ENCODE measurements at regions not wholly inside any gene's neighbourhood (a gene's known extent, or its start where the extent isn't known, plus 50 kb on each side); places are given as distances from the start of the nearest gene placed in this dataset.

GRCh38 chr5:3075309-3075708 lies 323.8 kb upstream of the IRX2 start:
- Mint-ChIP-seq H3K27me3 (ENCODE audit: unreplicated experiment) (no peaks in the 10 kb centered on the region), H3K36me3 (ENCODE audit: unreplicated experiment) (no peaks in the 10 kb centered on the region), H3K4me1 (ENCODE audit: unreplicated experiment) (no peaks in the 10 kb centered on the region), H3K27ac (ENCODE audit: unreplicated experiment) (no peak overlapping the region), H3K4me3 (ENCODE audit: unreplicated experiment) (no peak overlapping the region), H3K9me3 (ENCODE audit: unreplicated experiment) (peaks cover 30% of the 10 kb centered on the region)
- DNase-seq (ENCODE audit: extremely low spot score, unreplicated experiment), result no peak
- no peak for TF ChIP-seq CTCF (IDR thresholded peaks at IDR 0.05)

GRCh38 chr5:3068401-3068800 lies 316.9 kb upstream of the IRX2 start:
- no peak overlapping the region for H3K4me3 Mint-ChIP-seq (ENCODE audit: unreplicated experiment)
- H3K27me3 Mint-ChIP-seq (ENCODE audit: unreplicated experiment), result no peaks in the 10 kb centered on the region
- H3K36me3 Mint-ChIP-seq (ENCODE audit: unreplicated experiment), result no peaks in the 10 kb centered on the region
- DNase-seq (ENCODE audit: extremely low spot score, unreplicated experiment), result no peak
- TF ChIP-seq CTCF (IDR thresholded peaks at IDR 0.05), result no peak
- no peak overlapping the region for H3K27ac Mint-ChIP-seq (ENCODE audit: unreplicated experiment)
- H3K4me1 Mint-ChIP-seq (ENCODE audit: unreplicated experiment), result no peaks in the 10 kb centered on the region
- H3K9me3 Mint-ChIP-seq (ENCODE audit: unreplicated experiment), result peaks cover 48% of the 10 kb centered on the region

- no peak for TF ChIP-seq CTCF (IDR thresholded peaks at IDR 0.05)
- no peak for DNase-seq (ENCODE audit: extremely low spot score, unreplicated experiment)
- no peak overlapping the region for H3K4me3 Mint-ChIP-seq (ENCODE audit: unreplicated experiment)
- H3K36me3 Mint-ChIP-seq (ENCODE audit: unreplicated experiment), result no peaks in the 10 kb centered on the region
- H3K4me1 Mint-ChIP-seq (ENCODE audit: unreplicated experiment), result no peaks in the 10 kb centered on the region
- H3K27ac Mint-ChIP-seq (ENCODE audit: unreplicated experiment), result no peak overlapping the region
- H3K9me3 Mint-ChIP-seq (ENCODE audit: unreplicated experiment), result peaks cover 47% of the 10 kb centered on the region
- H3K27me3 Mint-ChIP-seq (ENCODE audit: unreplicated experiment), result no peaks in the 10 kb centered on the region
Observed at GRCh38 chr5:3060283-3060682, 308.8 kb upstream of the IRX2 start.

- Mint-ChIP-seq H3K27me3 (ENCODE audit: unreplicated experiment) (no peaks in the 10 kb centered on the region), H3K4me3 (ENCODE audit: unreplicated experiment) (no peak overlapping the region), H3K36me3 (ENCODE audit: unreplicated experiment) (no peaks in the 10 kb centered on the region), H3K27ac (ENCODE audit: unreplicated experiment) (no peak overlapping the region), H3K4me1 (ENCODE audit: unreplicated experiment) (no peaks in the 10 kb centered on the region), H3K9me3 (ENCODE audit: unreplicated experiment) (peaks cover 42% of the 10 kb centered on the region)
- TF ChIP-seq CTCF (IDR thresholded peaks at IDR 0.05), result no peak
- DNase-seq (ENCODE audit: extremely low spot score, unreplicated experiment), result no peak
Observed at GRCh38 chr5:3059488-3059887, 308.0 kb upstream of the IRX2 start.

DNA sequence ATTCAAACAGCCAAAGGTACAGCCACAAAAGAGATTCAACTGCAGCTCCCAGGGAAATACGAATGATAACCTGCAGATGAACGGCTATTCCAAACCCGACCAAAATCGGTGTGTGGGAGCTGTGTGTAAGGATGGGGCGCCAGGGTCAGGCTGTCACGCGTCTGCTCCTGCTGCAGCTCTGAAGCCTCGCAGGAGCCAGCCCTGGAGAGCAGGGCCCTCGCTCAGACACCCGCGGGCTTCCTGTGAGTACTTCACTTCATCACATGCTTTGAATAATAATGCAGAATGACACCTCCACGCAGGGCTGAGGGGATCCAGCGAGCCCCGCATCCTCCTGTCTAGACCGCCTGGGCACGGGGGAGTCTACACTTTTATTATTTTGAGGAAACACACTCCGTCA lies 307.5 kb upstream of the IRX2 start:
- DNase-seq (ENCODE audit: extremely low spot score, unreplicated experiment), result no peak
- no peak for TF ChIP-seq CTCF (IDR thresholded peaks at IDR 0.05)
- peaks cover 39% of the 10 kb centered on the region for H3K9me3 Mint-ChIP-seq (ENCODE audit: unreplicated experiment)
- H3K36me3 Mint-ChIP-seq (ENCODE audit: unreplicated experiment), result no peaks in the 10 kb centered on the region
- no peaks in the 10 kb centered on the region for H3K4me1 Mint-ChIP-seq (ENCODE audit: unreplicated experiment)
- no peak overlapping the region for H3K27ac Mint-ChIP-seq (ENCODE audit: unreplicated experiment)
- no peak overlapping the region for H3K4me3 Mint-ChIP-seq (ENCODE audit: unreplicated experiment)
- H3K27me3 Mint-ChIP-seq (ENCODE audit: unreplicated experiment), result no peaks in the 10 kb centered on the region
